ENCODE measurements at regions not wholly inside any gene's neighbourhood (a gene's known extent, or its start where the extent isn't known, plus 50 kb on each side); places are given as distances from the start of the nearest gene placed in this dataset.

- TF ChIP-seq POLR2A (IDR thresholded peaks at IDR 0.05; ENCODE audit: low read depth, low read length), result no peak
- TF ChIP-seq POLR2AphosphoS5 (IDR thresholded peaks at IDR 0.05; ENCODE audit: low read depth, low read length), result no peak
- TF ChIP-seq TAF1 (IDR thresholded peaks at IDR 0.05; ENCODE audit: low read depth, low read length), result no peak
- no peak for TF ChIP-seq SPI1 (IDR thresholded peaks at IDR 0.05; ENCODE audit: low read depth, low read length)
- TF ChIP-seq PAX5 (IDR thresholded peaks at IDR 0.05; ENCODE audit: insufficient read depth, low read length, severe bottlenecking), result no peak
- TF ChIP-seq POU2F2 (IDR thresholded peaks at IDR 0.05; ENCODE audit: low read depth, low read length), result no peak
Observed at GRCh38 chr2:189338115-189338514, 103.2 kb upstream of the WDR75 start.
